ENCODE measurements at regions not wholly inside any gene's neighbourhood (a gene's known extent, or its start where the extent isn't known, plus 50 kb on each side); places are given as distances from the start of the nearest gene placed in this dataset.

DNA sequence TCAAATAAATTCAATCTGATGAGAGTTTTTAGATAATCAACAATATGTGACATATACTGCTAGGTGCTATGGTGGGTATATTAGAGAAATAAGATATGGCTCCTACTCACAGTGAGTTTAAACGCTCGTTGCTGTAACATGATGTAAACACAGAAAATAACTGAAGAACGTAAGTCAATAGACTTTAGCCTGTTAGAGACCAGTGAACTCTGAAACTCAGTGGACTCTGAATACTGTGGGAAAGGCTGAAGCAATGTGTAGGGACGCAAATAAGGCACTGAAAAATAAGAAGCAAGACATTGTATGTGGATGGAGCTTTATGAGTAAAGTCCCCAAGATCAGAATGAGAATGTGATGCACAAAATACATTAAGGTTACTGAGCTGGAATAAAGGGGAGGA is 431.6 kb downstream of the TFAP2B start:
- Mint-ChIP-seq H3K4me1 (no peaks in the 10 kb centered on the region), H3K9me3 (no peaks in the 10 kb centered on the region)

DNA sequence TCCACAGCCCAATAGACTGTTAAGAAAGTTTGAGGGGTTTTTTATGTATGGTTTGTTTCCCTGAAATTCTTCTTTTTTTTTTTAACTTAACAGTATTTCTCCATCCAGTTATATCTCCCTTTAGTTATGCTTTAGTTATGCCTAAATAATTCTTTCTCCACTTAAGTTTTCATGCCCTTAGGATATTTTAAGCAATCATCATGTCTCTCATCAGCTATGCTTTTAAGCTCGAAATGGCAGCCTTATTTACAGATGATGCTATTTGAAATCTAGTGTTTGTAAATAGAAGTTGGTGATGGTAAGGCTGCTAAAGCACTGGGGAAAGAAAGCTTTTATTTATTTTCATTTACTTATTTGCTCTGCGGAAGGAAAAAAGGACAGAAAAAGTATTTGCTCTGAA is 439.3 kb downstream of the TFAP2B start:
- Mint-ChIP-seq H3K27ac (no peak overlapping the region), H3K36me3 (ENCODE audit: low read depth) (no peaks in the 10 kb centered on the region), H3K9me3 (no peaks in the 10 kb centered on the region), H3K27me3 (ENCODE audit: low read depth) (no peaks in the 10 kb centered on the region), H3K4me3 (no peak overlapping the region), H3K4me1 (no peaks in the 10 kb centered on the region)
- TF ChIP-seq, protein P1, sequence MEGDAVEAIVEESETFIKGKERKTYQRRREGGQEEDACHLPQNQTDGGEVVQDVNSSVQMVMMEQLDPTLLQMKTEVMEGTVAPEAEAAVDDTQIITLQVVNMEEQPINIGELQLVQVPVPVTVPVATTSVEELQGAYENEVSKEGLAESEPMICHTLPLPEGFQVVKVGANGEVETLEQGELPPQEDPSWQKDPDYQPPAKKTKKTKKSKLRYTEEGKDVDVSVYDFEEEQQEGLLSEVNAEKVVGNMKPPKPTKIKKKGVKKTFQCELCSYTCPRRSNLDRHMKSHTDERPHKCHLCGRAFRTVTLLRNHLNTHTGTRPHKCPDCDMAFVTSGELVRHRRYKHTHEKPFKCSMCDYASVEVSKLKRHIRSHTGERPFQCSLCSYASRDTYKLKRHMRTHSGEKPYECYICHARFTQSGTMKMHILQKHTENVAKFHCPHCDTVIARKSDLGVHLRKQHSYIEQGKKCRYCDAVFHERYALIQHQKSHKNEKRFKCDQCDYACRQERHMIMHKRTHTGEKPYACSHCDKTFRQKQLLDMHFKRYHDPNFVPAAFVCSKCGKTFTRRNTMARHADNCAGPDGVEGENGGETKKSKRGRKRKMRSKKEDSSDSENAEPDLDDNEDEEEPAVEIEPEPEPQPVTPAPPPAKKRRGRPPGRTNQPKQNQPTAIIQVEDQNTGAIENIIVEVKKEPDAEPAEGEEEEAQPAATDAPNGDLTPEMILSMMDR (IDR thresholded peaks at IDR 0.05; ENCODE audit: unreplicated experiment in 3 of 3), result no peak

More for the DNA sequence above, 431.6 kb downstream of the TFAP2B start:
- H3K36me3 Mint-ChIP-seq (ENCODE audit: low read depth), result no peaks in the 10 kb centered on the region
- no peak overlapping the region for H3K27ac Mint-ChIP-seq
- H3K27me3 Mint-ChIP-seq (ENCODE audit: low read depth), result no peaks in the 10 kb centered on the region
- TF ChIP-seq, protein P1 (IDR thresholded peaks at IDR 0.05; ENCODE audit: unreplicated experiment in 3 of 3), result no peak
- no peak overlapping the region for H3K4me3 Mint-ChIP-seq

DNA sequence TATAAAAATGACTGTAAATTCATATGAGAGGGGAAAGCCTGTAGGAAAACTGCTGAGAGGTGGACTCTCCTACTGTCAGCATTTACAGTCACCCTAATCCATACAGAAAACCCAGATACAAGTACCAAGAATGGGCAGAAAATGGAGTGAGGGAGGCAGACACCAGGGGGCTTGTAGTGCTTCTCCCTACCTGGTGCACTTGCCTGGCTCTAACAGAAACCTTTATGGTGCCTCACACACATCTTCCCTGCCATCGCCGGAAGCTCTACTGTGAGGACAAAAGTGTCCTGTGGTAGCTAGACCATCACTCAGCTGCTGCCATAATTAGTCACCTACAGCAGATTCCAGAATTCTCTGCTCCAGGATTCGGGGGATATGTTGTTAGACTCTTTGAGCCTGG is 441.3 kb downstream of the TFAP2B start:
- Mint-ChIP-seq H3K27me3 (ENCODE audit: low read depth) (no peaks in the 10 kb centered on the region), H3K4me1 (no peaks in the 10 kb centered on the region), H3K27ac (no peak overlapping the region), H3K4me3 (no peak overlapping the region), H3K9me3 (no peaks in the 10 kb centered on the region), H3K36me3 (ENCODE audit: low read depth) (no peaks in the 10 kb centered on the region)
- TF ChIP-seq, protein P1 (IDR thresholded peaks at IDR 0.05; ENCODE audit: unreplicated experiment in 3 of 3), result no peak

DNA sequence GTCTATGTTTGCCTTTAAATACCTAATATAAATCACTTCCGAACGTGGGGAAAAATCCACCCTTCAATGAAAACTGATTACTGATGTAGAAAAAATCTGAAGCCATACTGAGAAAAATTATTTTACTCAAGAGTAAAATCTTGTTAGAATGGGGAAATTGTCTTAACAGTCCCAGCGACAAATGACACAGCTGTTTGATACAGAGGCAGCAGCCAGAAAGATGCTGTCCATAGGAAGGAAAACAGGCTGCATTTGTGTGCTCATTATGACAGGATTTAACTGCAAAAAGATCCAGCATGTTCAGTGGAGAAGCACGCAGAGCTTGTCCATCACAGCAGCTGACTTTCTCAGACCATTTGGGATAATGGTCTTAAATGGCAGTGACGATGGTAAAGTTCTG is 443.0 kb downstream of the TFAP2B start:
- no peaks in the 10 kb centered on the region for H3K9me3 Mint-ChIP-seq
- peaks cover 3% of the 10 kb centered on the region for H3K4me1 Mint-ChIP-seq
- no peak overlapping the region for H3K4me3 Mint-ChIP-seq
- no peaks in the 10 kb centered on the region for H3K36me3 Mint-ChIP-seq (ENCODE audit: low read depth)
- no peaks in the 10 kb centered on the region for H3K27me3 Mint-ChIP-seq (ENCODE audit: low read depth)
- TF ChIP-seq, protein P1 (IDR thresholded peaks at IDR 0.05; ENCODE audit: unreplicated experiment in 3 of 3), result no peak
- H3K27ac Mint-ChIP-seq, result no peak overlapping the region

DNA sequence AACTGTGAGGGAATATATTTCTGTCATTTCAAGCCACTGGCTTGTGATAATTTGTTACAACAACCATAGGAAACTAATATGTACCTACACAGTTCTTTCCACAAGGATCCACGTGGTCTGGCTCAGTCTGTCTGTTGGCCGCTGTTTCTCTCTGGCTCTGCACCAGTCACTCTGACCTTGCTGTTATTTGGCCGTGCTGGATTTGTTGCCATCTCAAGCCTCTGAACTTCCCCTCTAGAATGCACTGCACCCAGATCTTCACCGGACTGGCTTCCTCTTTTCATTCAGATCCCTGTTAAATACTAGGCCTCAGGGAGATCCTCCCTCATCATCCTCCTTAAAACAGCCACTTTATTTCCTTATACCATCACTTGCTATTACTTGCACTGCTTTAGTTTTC is 446.8 kb downstream of the TFAP2B start:
- Mint-ChIP-seq H3K4me1 (peaks cover 6% of the 10 kb centered on the region), H3K36me3 (ENCODE audit: low read depth) (no peaks in the 10 kb centered on the region), H3K27ac (no peak overlapping the region), H3K4me3 (no peak overlapping the region), H3K9me3 (no peaks in the 10 kb centered on the region), H3K27me3 (ENCODE audit: low read depth) (peaks cover 3% of the 10 kb centered on the region)
- TF ChIP-seq, protein P1 (IDR thresholded peaks at IDR 0.05; ENCODE audit: unreplicated experiment in 3 of 3), result no peak

DNA sequence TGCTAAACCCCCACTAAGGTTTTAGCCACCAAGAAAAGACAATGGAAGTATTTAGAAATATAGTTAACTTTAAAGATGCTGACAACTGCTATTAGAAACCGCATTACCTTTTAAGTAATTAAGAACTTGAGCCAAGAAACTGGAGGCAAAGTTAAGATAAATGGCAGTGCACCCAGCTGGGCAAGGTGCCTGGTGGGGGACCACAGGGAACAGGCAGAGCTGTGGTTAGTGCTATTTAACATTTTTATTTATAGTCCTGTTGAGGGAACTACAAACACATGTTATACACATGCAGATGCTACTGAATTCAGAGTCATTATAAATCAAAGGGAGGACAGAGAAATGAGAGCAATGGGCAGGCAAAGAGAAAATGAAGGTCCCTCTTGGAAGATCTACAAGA is 447.9 kb downstream of the TFAP2B start:
- Mint-ChIP-seq H3K4me3 (no peak overlapping the region), H3K4me1 (peaks cover 6% of the 10 kb centered on the region), H3K27me3 (ENCODE audit: low read depth) (peaks cover 3% of the 10 kb centered on the region), H3K27ac (no peak overlapping the region), H3K9me3 (no peaks in the 10 kb centered on the region), H3K36me3 (ENCODE audit: low read depth) (no peaks in the 10 kb centered on the region)
- TF ChIP-seq, protein P1 (IDR thresholded peaks at IDR 0.05; ENCODE audit: unreplicated experiment in 3 of 3), result no peak

Data from nephron (organoid).